ENCODE measurements at regions not wholly inside any gene's neighbourhood (a gene's known extent, or its start where the extent isn't known, plus 50 kb on each side); places are given as distances from the start of the nearest gene placed in this dataset.

- TF ChIP-seq, protein P1, sequence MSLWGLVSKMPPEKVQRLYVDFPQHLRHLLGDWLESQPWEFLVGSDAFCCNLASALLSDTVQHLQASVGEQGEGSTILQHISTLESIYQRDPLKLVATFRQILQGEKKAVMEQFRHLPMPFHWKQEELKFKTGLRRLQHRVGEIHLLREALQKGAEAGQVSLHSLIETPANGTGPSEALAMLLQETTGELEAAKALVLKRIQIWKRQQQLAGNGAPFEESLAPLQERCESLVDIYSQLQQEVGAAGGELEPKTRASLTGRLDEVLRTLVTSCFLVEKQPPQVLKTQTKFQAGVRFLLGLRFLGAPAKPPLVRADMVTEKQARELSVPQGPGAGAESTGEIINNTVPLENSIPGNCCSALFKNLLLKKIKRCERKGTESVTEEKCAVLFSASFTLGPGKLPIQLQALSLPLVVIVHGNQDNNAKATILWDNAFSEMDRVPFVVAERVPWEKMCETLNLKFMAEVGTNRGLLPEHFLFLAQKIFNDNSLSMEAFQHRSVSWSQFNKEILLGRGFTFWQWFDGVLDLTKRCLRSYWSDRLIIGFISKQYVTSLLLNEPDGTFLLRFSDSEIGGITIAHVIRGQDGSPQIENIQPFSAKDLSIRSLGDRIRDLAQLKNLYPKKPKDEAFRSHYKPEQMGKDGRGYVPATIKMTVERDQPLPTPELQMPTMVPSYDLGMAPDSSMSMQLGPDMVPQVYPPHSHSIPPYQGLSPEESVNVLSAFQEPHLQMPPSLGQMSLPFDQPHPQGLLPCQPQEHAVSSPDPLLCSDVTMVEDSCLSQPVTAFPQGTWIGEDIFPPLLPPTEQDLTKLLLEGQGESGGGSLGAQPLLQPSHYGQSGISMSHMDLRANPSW (CRISPR knock-in tag; IDR thresholded peaks at IDR 0.05; ENCODE audit: borderline replicate concordance), result no peak
- TF ChIP-seq FOXJ3 (CRISPR knock-in tag; IDR thresholded peaks at IDR 0.05; ENCODE audit: borderline replicate concordance), result no peak
- TF ChIP-seq, protein P2, sequence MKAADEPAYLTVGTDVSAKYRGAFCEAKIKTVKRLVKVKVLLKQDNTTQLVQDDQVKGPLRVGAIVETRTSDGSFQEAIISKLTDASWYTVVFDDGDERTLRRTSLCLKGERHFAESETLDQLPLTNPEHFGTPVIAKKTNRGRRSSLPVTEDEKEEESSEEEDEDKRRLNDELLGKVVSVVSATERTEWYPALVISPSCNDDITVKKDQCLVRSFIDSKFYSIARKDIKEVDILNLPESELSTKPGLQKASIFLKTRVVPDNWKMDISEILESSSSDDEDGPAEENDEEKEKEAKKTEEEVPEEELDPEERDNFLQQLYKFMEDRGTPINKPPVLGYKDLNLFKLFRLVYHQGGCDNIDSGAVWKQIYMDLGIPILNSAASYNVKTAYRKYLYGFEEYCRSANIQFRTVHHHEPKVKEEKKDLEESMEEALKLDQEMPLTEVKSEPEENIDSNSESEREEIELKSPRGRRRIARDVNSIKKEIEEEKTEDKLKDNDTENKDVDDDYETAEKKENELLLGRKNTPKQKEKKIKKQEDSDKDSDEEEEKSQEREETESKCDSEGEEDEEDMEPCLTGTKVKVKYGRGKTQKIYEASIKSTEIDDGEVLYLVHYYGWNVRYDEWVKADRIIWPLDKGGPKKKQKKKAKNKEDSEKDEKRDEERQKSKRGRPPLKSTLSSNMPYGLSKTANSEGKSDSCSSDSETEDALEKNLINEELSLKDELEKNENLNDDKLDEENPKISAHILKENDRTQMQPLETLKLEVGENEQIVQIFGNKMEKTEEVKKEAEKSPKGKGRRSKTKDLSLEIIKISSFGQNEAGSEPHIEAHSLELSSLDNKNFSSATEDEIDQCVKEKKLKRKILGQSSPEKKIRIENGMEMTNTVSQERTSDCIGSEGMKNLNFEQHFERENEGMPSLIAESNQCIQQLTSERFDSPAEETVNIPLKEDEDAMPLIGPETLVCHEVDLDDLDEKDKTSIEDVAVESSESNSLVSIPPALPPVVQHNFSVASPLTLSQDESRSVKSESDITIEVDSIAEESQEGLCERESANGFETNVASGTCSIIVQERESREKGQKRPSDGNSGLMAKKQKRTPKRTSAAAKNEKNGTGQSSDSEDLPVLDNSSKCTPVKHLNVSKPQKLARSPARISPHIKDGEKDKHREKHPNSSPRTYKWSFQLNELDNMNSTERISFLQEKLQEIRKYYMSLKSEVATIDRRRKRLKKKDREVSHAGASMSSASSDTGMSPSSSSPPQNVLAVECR (CRISPR knock-in tag; IDR thresholded peaks at IDR 0.05; ENCODE audit: borderline replicate concordance), result no peak
- no peak for TF ChIP-seq HNRNPH1 (optimal IDR thresholded peaks at IDR 0.05; ENCODE audit: low read depth, low read length)
Measured at GRCh38 chr22:48256776-48257684, 1494.6 kb downstream of the TBC1D22A start (continued).

Measured in HepG2 (cell line).